ENCODE measurements at regions not wholly inside any gene's neighbourhood (a gene's known extent, or its start where the extent isn't known, plus 50 kb on each side); places are given as distances from the start of the nearest gene placed in this dataset.

GRCh38 chr16:6103561-6103960 lies 1006.0 kb upstream of the EEF2KMT start:
- H3K36me3 Mint-ChIP-seq (ENCODE audit: insufficient read depth) = no peaks in the 10 kb centered on the region
- ATAC-seq (replicated peaks; ENCODE audit: extremely low read depth, poor library complexity, severe bottlenecking) = no peak

GRCh38 chr16:6099102-6099501 lies 1001.5 kb upstream of the EEF2KMT start:
- Mint-ChIP-seq H3K27me3 (no peaks in the 10 kb centered on the region), H3K4me1 (no peaks in the 10 kb centered on the region), H3K27ac (ENCODE audit: low read depth) (no peak overlapping the region), H3K36me3 (ENCODE audit: insufficient read depth) (no peaks in the 10 kb centered on the region), H3K4me3 (no peak overlapping the region), H3K9me3 (peaks cover 21% of the 10 kb centered on the region)
- no peak for DNase-seq (ENCODE audit: low spot score in 2 of 2)
- ATAC-seq (replicated peaks; ENCODE audit: extremely low read depth, poor library complexity, severe bottlenecking) = no peak

More at GRCh38 chr16:6103561-6103960, 1006.0 kb upstream of the EEF2KMT start:
- no peak for DNase-seq (ENCODE audit: low spot score in 2 of 2)
- Mint-ChIP-seq H3K27me3 (no peaks in the 10 kb centered on the region), H3K4me1 (no peaks in the 10 kb centered on the region), H3K27ac (ENCODE audit: low read depth) (no peak overlapping the region), H3K9me3 (peaks cover 26% of the 10 kb centered on the region), H3K4me3 (no peak overlapping the region)

- Mint-ChIP-seq H3K4me1 (no peaks in the 10 kb centered on the region), H3K36me3 (ENCODE audit: insufficient read depth) (no peaks in the 10 kb centered on the region), H3K9me3 (peaks cover 13% of the 10 kb centered on the region), H3K27ac (ENCODE audit: low read depth) (no peak overlapping the region), H3K4me3 (no peak overlapping the region), H3K27me3 (no peaks in the 10 kb centered on the region)
- DNase-seq (ENCODE audit: low spot score in 2 of 2) = no peak
- no peak for ATAC-seq (replicated peaks; ENCODE audit: extremely low read depth, poor library complexity, severe bottlenecking)
Observed at GRCh38 chr16:6096931-6097670, 999.5 kb upstream of the EEF2KMT start.

DNA sequence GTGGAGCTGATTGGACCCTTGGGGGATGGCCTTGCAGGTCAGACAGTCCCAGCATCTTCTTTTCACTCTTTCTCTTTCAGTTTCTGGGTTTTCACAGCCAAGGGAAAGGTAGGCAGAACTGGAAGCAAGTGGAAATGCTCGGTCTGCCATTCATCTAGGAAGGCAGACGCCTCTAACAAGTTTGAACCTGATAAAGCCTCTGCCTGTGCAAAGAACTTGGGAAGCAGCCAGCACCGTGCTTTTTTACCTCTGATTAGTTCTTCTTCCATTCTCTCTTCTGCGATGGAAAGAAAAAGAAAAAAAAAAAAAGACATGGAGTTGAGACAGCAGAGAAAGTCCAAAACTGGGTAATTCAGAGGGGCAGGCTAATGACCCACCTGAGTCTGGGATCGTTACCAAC lies 997.8 kb upstream of the EEF2KMT start:
- DNase-seq (ENCODE audit: low spot score in 2 of 2) (no peak), ATAC-seq (replicated peaks; ENCODE audit: extremely low read depth, poor library complexity, severe bottlenecking) (no peak)
- Mint-ChIP-seq H3K9me3 (peaks cover 25% of the 10 kb centered on the region), H3K27ac (ENCODE audit: low read depth) (no peak overlapping the region), H3K4me3 (no peak overlapping the region), H3K27me3 (no peaks in the 10 kb centered on the region), H3K4me1 (no peaks in the 10 kb centered on the region), H3K36me3 (ENCODE audit: insufficient read depth) (no peaks in the 10 kb centered on the region)

DNA sequence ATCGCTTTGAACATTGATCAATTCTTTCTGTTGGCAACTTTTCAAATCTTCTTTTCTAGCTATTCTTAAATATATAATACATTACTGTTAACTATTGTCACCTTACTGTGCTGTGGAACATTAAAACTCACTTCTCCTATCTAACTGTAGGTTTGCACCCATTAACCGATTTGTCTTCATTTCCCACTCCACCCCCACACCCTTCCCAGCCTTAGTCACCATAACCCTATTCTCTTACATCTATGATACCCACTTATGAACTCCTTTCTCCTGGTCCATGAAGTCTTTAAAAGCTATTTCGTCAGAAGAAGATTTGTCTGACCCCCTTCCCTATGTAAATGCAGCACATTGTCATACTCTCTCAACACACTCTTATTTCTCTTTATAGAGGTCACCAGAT lies 993.4 kb upstream of the EEF2KMT start:
- ATAC-seq (replicated peaks; ENCODE audit: extremely low read depth, poor library complexity, severe bottlenecking) = no peak
- H3K27ac Mint-ChIP-seq (ENCODE audit: low read depth) = no peak overlapping the region
- no peak for DNase-seq (ENCODE audit: low spot score in 2 of 2)
- no peaks in the 10 kb centered on the region for H3K36me3 Mint-ChIP-seq (ENCODE audit: insufficient read depth)
- no peaks in the 10 kb centered on the region for H3K4me1 Mint-ChIP-seq
- peaks cover 31% of the 10 kb centered on the region for H3K9me3 Mint-ChIP-seq
- no peaks in the 10 kb centered on the region for H3K27me3 Mint-ChIP-seq
- no peak overlapping the region for H3K4me3 Mint-ChIP-seq

GRCh38 chr16:6081320-6081976 lies 983.9 kb upstream of the EEF2KMT start:
- Mint-ChIP-seq H3K27me3 (no peaks in the 10 kb centered on the region), H3K27ac (ENCODE audit: low read depth) (no peak overlapping the region), H3K36me3 (ENCODE audit: insufficient read depth) (peaks cover 3% of the 10 kb centered on the region), H3K9me3 (peaks cover 14% of the 10 kb centered on the region), H3K4me3 (no peak overlapping the region), H3K4me1 (no peaks in the 10 kb centered on the region)
- DNase-seq (ENCODE audit: low spot score in 2 of 2) = no peak
- ATAC-seq (replicated peaks; ENCODE audit: extremely low read depth, poor library complexity, severe bottlenecking) = no peak

DNA sequence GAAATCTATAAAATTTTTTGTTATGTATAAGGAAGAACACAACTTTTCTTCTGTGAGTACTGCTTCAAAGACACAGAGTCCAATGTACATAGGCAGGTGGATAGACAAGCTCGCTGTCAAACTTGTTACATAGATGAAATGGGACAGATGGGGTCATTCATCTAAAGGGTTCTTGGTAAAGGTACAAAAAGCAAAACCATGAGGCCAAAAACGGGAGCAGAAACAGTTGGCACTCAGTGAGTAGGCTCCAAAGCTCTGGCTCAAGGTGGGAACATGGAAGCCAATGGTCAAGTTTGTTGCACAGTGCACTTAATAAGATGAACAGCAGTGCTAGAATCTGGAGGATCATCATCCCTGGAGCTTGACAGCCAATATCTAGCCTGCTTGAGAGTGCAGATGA lies 979.0 kb upstream of the EEF2KMT start:
- Mint-ChIP-seq H3K9me3 (peaks cover 24% of the 10 kb centered on the region), H3K4me3 (no peak overlapping the region), H3K4me1 (no peaks in the 10 kb centered on the region), H3K36me3 (ENCODE audit: insufficient read depth) (peaks cover 3% of the 10 kb centered on the region), H3K27me3 (no peaks in the 10 kb centered on the region), H3K27ac (ENCODE audit: low read depth) (no peak overlapping the region)
- ATAC-seq (replicated peaks; ENCODE audit: extremely low read depth, poor library complexity, severe bottlenecking) = no peak
- DNase-seq (ENCODE audit: low spot score in 2 of 2) = no peak

- DNase-seq (ENCODE audit: low spot score in 2 of 2) (no peak), ATAC-seq (replicated peaks; ENCODE audit: extremely low read depth, poor library complexity, severe bottlenecking) (no peak)
- Mint-ChIP-seq H3K27ac (ENCODE audit: low read depth) (no peak overlapping the region), H3K36me3 (ENCODE audit: insufficient read depth) (no peaks in the 10 kb centered on the region), H3K4me3 (no peak overlapping the region), H3K4me1 (no peaks in the 10 kb centered on the region), H3K27me3 (no peaks in the 10 kb centered on the region), H3K9me3 (peaks cover 11% of the 10 kb centered on the region)
Observed at GRCh38 chr16:6068063-6068462, 970.5 kb upstream of the EEF2KMT start.

- DNase-seq (ENCODE audit: low spot score in 2 of 2) (no peak), ATAC-seq (replicated peaks; ENCODE audit: extremely low read depth, poor library complexity, severe bottlenecking) (no peak)
- Mint-ChIP-seq H3K27ac (ENCODE audit: low read depth) (no peak overlapping the region), H3K36me3 (ENCODE audit: insufficient read depth) (no peaks in the 10 kb centered on the region), H3K4me1 (no peaks in the 10 kb centered on the region), H3K4me3 (no peak overlapping the region), H3K27me3 (no peaks in the 10 kb centered on the region), H3K9me3 (peaks cover 7% of the 10 kb centered on the region)
Observed at GRCh38 chr16:6066652-6067051, 969.1 kb upstream of the EEF2KMT start.

DNA sequence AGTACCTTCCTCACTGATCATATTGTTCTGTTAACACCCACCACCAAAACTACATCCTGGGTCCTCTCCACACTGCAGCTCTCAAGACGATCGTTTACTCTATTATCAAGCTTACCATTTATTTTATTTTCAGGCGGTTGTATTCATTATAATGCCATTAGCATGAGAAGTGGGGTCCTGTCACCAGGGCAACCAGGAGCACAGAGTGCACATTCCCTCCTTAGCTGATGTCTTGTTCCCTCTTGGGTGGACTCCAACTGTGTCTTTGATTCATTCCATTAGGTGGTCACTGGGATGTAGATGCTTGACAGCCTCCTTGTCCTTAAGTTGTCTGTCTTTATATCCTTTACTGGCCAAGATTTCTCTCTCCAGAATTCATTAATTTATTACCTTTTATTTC lies 965.9 kb upstream of the EEF2KMT start:
- no peaks in the 10 kb centered on the region for H3K36me3 Mint-ChIP-seq (ENCODE audit: insufficient read depth)
- peaks cover 12% of the 10 kb centered on the region for H3K9me3 Mint-ChIP-seq
- DNase-seq (ENCODE audit: low spot score in 2 of 2) (no peak), ATAC-seq (replicated peaks; ENCODE audit: extremely low read depth, poor library complexity, severe bottlenecking) (no peak)
- no peak overlapping the region for H3K4me3 Mint-ChIP-seq
- no peaks in the 10 kb centered on the region for H3K4me1 Mint-ChIP-seq
- no peak overlapping the region for H3K27ac Mint-ChIP-seq (ENCODE audit: low read depth)
- H3K27me3 Mint-ChIP-seq = no peaks in the 10 kb centered on the region

- H3K27me3 Mint-ChIP-seq = no peaks in the 10 kb centered on the region
- ATAC-seq (replicated peaks; ENCODE audit: extremely low read depth, poor library complexity, severe bottlenecking) = no peak
- no peaks in the 10 kb centered on the region for H3K4me1 Mint-ChIP-seq
- H3K9me3 Mint-ChIP-seq = peaks cover 18% of the 10 kb centered on the region
- no peak for DNase-seq (ENCODE audit: low spot score in 2 of 2)
- H3K27ac Mint-ChIP-seq (ENCODE audit: low read depth) = no peak overlapping the region
- H3K36me3 Mint-ChIP-seq (ENCODE audit: insufficient read depth) = no peaks in the 10 kb centered on the region
- H3K4me3 Mint-ChIP-seq = no peak overlapping the region
Observed at GRCh38 chr16:6059671-6060070, 962.1 kb upstream of the EEF2KMT start.

DNA sequence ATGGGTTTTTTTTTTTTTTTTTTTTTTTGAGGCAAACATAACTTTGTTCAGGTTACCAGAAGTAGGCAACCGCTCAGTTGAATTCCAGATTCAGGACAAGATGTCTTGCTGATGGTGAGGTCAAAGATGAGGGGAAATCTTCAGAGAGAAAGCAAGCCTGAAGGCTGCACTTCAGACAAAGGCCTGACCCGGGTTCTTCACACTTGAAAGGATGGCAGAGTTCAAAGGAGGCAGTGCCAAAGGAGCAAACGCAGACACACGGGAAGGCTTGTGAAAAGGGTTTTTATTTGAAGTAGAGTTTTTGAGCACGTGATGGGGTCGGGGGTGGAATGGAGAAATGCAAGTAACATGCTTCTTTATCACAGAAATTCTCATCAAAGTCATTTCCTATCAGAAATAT lies 960.2 kb upstream of the EEF2KMT start:
- no peaks in the 10 kb centered on the region for H3K27me3 Mint-ChIP-seq
- no peak overlapping the region for H3K4me3 Mint-ChIP-seq
- ATAC-seq (replicated peaks; ENCODE audit: extremely low read depth, poor library complexity, severe bottlenecking) = no peak
- peaks cover 18% of the 10 kb centered on the region for H3K9me3 Mint-ChIP-seq
- DNase-seq (ENCODE audit: low spot score in 2 of 2) = no peak
- H3K4me1 Mint-ChIP-seq = no peaks in the 10 kb centered on the region
- H3K36me3 Mint-ChIP-seq (ENCODE audit: insufficient read depth) = no peaks in the 10 kb centered on the region
- H3K27ac Mint-ChIP-seq (ENCODE audit: low read depth) = no peak overlapping the region

DNA sequence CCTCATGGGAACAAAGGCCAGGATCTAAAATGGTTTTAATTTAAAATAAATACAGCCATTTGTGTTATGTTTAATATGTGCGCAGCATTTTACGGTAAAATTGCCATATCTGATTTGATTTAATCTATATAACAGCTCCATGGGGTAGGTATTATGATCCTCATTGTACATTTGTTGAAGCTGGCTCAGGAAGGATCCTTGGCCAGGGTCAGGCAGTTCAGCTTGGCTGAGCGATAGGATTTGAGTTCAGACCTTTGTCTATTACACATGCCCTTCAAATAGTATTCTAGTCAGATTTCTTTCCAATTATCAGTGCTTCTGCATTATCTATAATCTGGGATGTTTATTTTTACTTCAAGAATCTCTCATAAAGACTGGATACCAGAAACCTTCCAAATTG lies 950.4 kb upstream of the EEF2KMT start:
- DNase-seq (ENCODE audit: low spot score in 2 of 2) = no peak
- peaks cover 16% of the 10 kb centered on the region for H3K9me3 Mint-ChIP-seq
- no peak overlapping the region for H3K27ac Mint-ChIP-seq (ENCODE audit: low read depth)

More for the DNA sequence above, 950.4 kb upstream of the EEF2KMT start:
- H3K36me3 Mint-ChIP-seq (ENCODE audit: insufficient read depth) = no peaks in the 10 kb centered on the region
- no peak for ATAC-seq (replicated peaks; ENCODE audit: extremely low read depth, poor library complexity, severe bottlenecking)
- H3K4me3 Mint-ChIP-seq = no peak overlapping the region
- no peaks in the 10 kb centered on the region for H3K27me3 Mint-ChIP-seq
- H3K4me1 Mint-ChIP-seq = no peaks in the 10 kb centered on the region

Measured in central memory CD8-positive, alpha-beta T cell (primary cell).